Neural cell (in vitro differentiated cells): ENCODE measurements at regions not wholly inside any gene's neighbourhood (a gene's known extent, or its start where the extent isn't known, plus 50 kb on each side); places are given as distances from the start of the nearest gene placed in this dataset.

Experiments
- H2AFZ ChIP-seq: fragments of 200-600, 300-800 bp; sonication (generic), shearing (Covaris generic); 2 replicates; pipeline ENCODE4 v1.6.0; 2014; ENCODE audit warnings: low read depth, mild to moderate bottlenecking, antibody characterized with exemption, low read length, moderate library complexity
- H3F3A ChIP-seq: fragments of 200-600 bp; shearing (Covaris generic); 2 replicates; pipeline ENCODE4 v1.6.1; 2016; ENCODE audit warnings: mild to moderate bottlenecking, moderate library complexity, mixed read lengths, antibody characterized with exemption, low read length; ENCODE audit not compliant: insufficient read depth, poor library complexity, severe bottlenecking
- H3K27ac ChIP-seq: fragments of 200-600, 300-800 bp; sonication (generic), shearing (Covaris generic); 2 replicates; pipeline ENCODE4 v1.5.1; 2014; ENCODE audit warnings: mild to moderate bottlenecking, low read length, moderate library complexity
- H3K27me3 ChIP-seq: fragments of 300-800, 200-600 bp; sonication (generic), shearing (Covaris generic); 2 replicates; pipeline ENCODE4 v1.6.0; 2014; ENCODE audit warnings: mild to moderate bottlenecking, low read depth, low read length, moderate library complexity; ENCODE audit not compliant: insufficient read depth
- H3K36me3 ChIP-seq: fragments of 300-800, 200-600 bp; sonication (generic), shearing (Covaris generic); 2 replicates; pipeline ENCODE4 v1.5.1; 2014; ENCODE audit warnings: mild to moderate bottlenecking, antibody characterized with exemption, low read length, moderate library complexity; ENCODE audit not compliant: insufficient read depth
- H3K4me2 ChIP-seq: fragments of 300-800, 200-600 bp; sonication (generic), shearing (Covaris generic); 2 replicates; pipeline ENCODE4 v1.6.0; 2014; ENCODE audit warnings: mild to moderate bottlenecking, low read length
- H3K4me3 ChIP-seq: fragments of 300-800, 200-600 bp; sonication (generic), shearing (Covaris generic); 2 replicates; pipeline ENCODE4 v1.5.1; 2014; ENCODE audit warnings: mild to moderate bottlenecking, low read length, moderate library complexity
- H3K79me2 ChIP-seq: fragments of 200-600 bp; shearing (Covaris generic); replicated peaks from 2 replicates; pipeline ENCODE4 v1.6.0; 2014; ENCODE audit warnings: mild to moderate bottlenecking, low read length, moderate library complexity; ENCODE audit not compliant: insufficient read depth
- H3K9ac ChIP-seq: fragments of 300-800, 200-600 bp; sonication (generic), shearing (Covaris generic); 2 replicates; pipeline ENCODE4 v1.6.1; 2016; ENCODE audit warnings: mild to moderate bottlenecking, low read length, mixed read lengths
- H3K9me2 ChIP-seq: fragments of 200-600 bp; shearing (Covaris generic); 2 replicates; pipeline ENCODE4 v1.6.1; 2016; ENCODE audit warnings: mild to moderate bottlenecking, low read length, mixed read lengths; ENCODE audit not compliant: insufficient read depth
- H3K9me3 ChIP-seq: fragments of 200-600, 300-800 bp; sonication (generic), shearing (Covaris generic); 2 replicates; pipeline ENCODE4 v1.6.1; 2016; ENCODE audit warnings: mild to moderate bottlenecking, mixed run types, low read length, moderate library complexity, mixed read lengths
- H4K20me1 ChIP-seq: fragments of 200-600 bp; shearing (Covaris generic); 2 replicates; pipeline ENCODE4 v1.6.1; 2016; ENCODE audit warnings: mild to moderate bottlenecking, mixed run types; ENCODE audit not compliant: insufficient read depth
- CTCF ChIP-seq: fragments of 450-650 bp; IDR thresholded peaks from 2 replicates; pipeline ENCODE4 v1.5.1; 2014; ENCODE audit warnings: antibody characterized with exemption, mild to moderate bottlenecking, moderate library complexity; ENCODE audit not compliant: poor library complexity, severe bottlenecking
- EP300 ChIP-seq: fragments of 450-650 bp; conservative IDR thresholded peaks from 2 replicates; pipeline ENCODE4 v1.6.1; 2014; ENCODE audit warnings: antibody characterized with exemption, mild to moderate bottlenecking, moderate library complexity; ENCODE audit not compliant: poor library complexity, severe bottlenecking
- EZH2 ChIP-seq: fragments of 200-600, 300-800 bp; shearing (Covaris generic), sonication (generic); IDR thresholded peaks from 2 replicates; pipeline ENCODE4 v1.6.1; 2014; ENCODE audit warnings: antibody characterized with exemption, low read length, borderline replicate concordance, mild to moderate bottlenecking; ENCODE audit not compliant: insufficient read depth, poor library complexity, severe bottlenecking
- MXI1 ChIP-seq: fragments of 450-650 bp; conservative IDR thresholded peaks from 2 replicates; pipeline ENCODE4 v1.6.1; 2014; ENCODE audit warnings: antibody characterized with exemption, mild to moderate bottlenecking; ENCODE audit not compliant: poor library complexity, severe bottlenecking
- POLR2AphosphoS5 ChIP-seq: IDR thresholded peaks from 2 replicates; pipeline ENCODE4 v1.6.1; 2012
- RAD21 ChIP-seq: fragments of 450-650 bp; conservative IDR thresholded peaks from 2 replicates; pipeline ENCODE4 v1.6.1; 2014; ENCODE audit warnings: antibody characterized with exemption, mild to moderate bottlenecking, moderate library complexity
- SMC3 ChIP-seq: fragments of 450-650 bp; conservative IDR thresholded peaks from 2 replicates; pipeline ENCODE4 v1.6.1; 2014; ENCODE audit warnings: antibody characterized with exemption, mild to moderate bottlenecking, moderate library complexity; ENCODE audit not compliant: poor library complexity
- TAF1 ChIP-seq: IDR thresholded peaks from 2 replicates; pipeline ENCODE4 v1.6.1; 2012; ENCODE audit warnings: low read depth
- TF ChIP-seq, protein P1 (sequence below): IDR thresholded peaks from 2 replicates; pipeline ENCODE4 v1.6.1; 2012; ENCODE audit warnings: borderline replicate concordance

DNA sequence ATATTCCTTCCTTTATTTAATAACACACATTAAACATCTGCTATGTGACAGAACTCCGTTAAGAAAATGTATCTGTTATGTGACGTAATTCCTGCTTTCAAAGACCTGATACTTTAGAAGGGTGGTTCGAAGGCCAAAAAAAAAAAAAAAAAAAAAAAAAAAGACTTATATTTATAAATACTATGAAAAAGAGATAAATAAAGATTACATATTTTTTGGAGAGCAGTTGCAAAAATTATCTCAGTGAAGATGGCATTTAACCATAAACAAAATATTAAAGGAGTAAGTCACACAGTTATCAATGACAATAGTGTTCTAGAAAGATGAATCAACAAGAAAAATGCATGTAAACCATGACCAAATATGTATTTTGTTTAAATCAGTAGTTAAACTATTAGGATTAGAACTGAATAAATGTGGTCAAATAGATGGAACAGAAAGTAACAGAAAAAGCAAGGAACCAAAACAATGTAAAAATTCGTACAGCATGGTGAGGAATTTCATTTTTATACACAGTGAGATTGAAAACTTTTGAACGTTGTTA lies 612.3 kb upstream of the SLITRK5 start:
- Histone ChIP-seq H3K4me3 (no peak overlapping the region), H3K9ac (no peak overlapping the region), H3K27ac (no peak overlapping the region), H3K36me3 (no peaks in the 10 kb centered on the region), H3K79me2 (no peaks in the 10 kb centered on the region), H3K4me2 (no peak overlapping the region), H4K20me1 (no peaks in the 10 kb centered on the region), H3K27me3 (no peaks in the 10 kb centered on the region), H2AFZ (no peak overlapping the region), H3K9me2 (no peaks in the 10 kb centered on the region), H3K9me3 (no peaks in the 10 kb centered on the region), H3F3A (no peaks in the 10 kb centered on the region)
- TF ChIP-seq EZH2 (no peak), SMC3 (no peak), RAD21 (no peak), MXI1 (no peak), POLR2AphosphoS5 (no peak), EP300 (no peak), TAF1 (no peak), CTCF (no peak)
- TF ChIP-seq, protein P1, sequence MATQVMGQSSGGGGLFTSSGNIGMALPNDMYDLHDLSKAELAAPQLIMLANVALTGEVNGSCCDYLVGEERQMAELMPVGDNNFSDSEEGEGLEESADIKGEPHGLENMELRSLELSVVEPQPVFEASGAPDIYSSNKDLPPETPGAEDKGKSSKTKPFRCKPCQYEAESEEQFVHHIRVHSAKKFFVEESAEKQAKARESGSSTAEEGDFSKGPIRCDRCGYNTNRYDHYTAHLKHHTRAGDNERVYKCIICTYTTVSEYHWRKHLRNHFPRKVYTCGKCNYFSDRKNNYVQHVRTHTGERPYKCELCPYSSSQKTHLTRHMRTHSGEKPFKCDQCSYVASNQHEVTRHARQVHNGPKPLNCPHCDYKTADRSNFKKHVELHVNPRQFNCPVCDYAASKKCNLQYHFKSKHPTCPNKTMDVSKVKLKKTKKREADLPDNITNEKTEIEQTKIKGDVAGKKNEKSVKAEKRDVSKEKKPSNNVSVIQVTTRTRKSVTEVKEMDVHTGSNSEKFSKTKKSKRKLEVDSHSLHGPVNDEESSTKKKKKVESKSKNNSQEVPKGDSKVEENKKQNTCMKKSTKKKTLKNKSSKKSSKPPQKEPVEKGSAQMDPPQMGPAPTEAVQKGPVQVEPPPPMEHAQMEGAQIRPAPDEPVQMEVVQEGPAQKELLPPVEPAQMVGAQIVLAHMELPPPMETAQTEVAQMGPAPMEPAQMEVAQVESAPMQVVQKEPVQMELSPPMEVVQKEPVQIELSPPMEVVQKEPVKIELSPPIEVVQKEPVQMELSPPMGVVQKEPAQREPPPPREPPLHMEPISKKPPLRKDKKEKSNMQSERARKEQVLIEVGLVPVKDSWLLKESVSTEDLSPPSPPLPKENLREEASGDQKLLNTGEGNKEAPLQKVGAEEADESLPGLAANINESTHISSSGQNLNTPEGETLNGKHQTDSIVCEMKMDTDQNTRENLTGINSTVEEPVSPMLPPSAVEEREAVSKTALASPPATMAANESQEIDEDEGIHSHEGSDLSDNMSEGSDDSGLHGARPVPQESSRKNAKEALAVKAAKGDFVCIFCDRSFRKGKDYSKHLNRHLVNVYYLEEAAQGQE = no peak

- H3K4me2 ChIP-seq = no peak overlapping the region
- H3K9me3 ChIP-seq = no peaks in the 10 kb centered on the region
- H3K27ac ChIP-seq = no peak overlapping the region
- no peak overlapping the region for H3K9ac ChIP-seq
- H3K9me2 ChIP-seq = no peaks in the 10 kb centered on the region
- TF ChIP-seq SMC3 (no peak), CTCF (no peak), RAD21 (no peak), EP300 (no peak), POLR2AphosphoS5 (no peak), MXI1 (no peak), TAF1 (no peak), EZH2 (no peak)
- TF ChIP-seq, protein P1 = no peak
- H3K36me3 ChIP-seq = no peaks in the 10 kb centered on the region
- no peaks in the 10 kb centered on the region for H3K79me2 ChIP-seq
- H3F3A ChIP-seq = peaks cover 2% of the 10 kb centered on the region
- no peaks in the 10 kb centered on the region for H4K20me1 ChIP-seq
- H2AFZ ChIP-seq = no peak overlapping the region
- no peaks in the 10 kb centered on the region for H3K27me3 ChIP-seq
- no peak overlapping the region for H3K4me3 ChIP-seq
These were observed 592.0 kb upstream of the SLITRK5 start for GRCh38 chr13:87078947-87079795.
